Stimulated activated CD4-positive, alpha-beta T cell treated with anti-CD3 and anti-CD28 coated beads, Interleukin-2, amount 100 ng/mL, for 48 hours (primary cell): ENCODE measurements at regions not wholly inside any gene's neighbourhood (a gene's known extent, or its start where the extent isn't known, plus 50 kb on each side); places are given as distances from the start of the nearest gene placed in this dataset.
"Not testable (repeated sequence)": the region's sequence is repeated elsewhere in the genome, so short reads cannot be mapped to it uniquely, and the experiment has no call there.

Experiments used
- DNase-seq, 2 donors: peaks; one replicate each; pipeline ENCODE4 v3.0.0-alpha.2; 2020

GRCh38 chrX:51151734-51152133 is 180.9 kb upstream of the NUDT10 start:
- DNase-seq, result no peak

GRCh38 chrX:51155157-51155556 is 177.5 kb upstream of the NUDT10 start:
- DNase-seq, result no peak

- DNase-seq, result no peak
Observed at GRCh38 chrX:51155566-51155965, 177.1 kb upstream of the NUDT10 start.

GRCh38 chrX:51158231-51158630 is 174.4 kb upstream of the NUDT10 start:
- DNase-seq, result no peak

- not testable (repeated sequence) for DNase-seq
Observed at GRCh38 chrX:51159378-51159777, 173.2 kb upstream of the NUDT10 start.

GRCh38 chrX:51163730-51164129 is 168.9 kb upstream of the NUDT10 start:
- no peak for DNase-seq

GRCh38 chrX:51178356-51178900 is 154.2 kb upstream of the NUDT10 start:
- DNase-seq, result not testable (repeated sequence)

GRCh38 chrX:51179805-51180204 is 152.8 kb upstream of the NUDT10 start:
- DNase-seq, result not testable (repeated sequence)

- no peak for DNase-seq
Observed at GRCh38 chrX:51182545-51182944, 150.1 kb upstream of the NUDT10 start.

- no peak for DNase-seq
Observed at GRCh38 chrX:51192104-51192503, 140.5 kb upstream of the NUDT10 start.

- no peak for DNase-seq
Observed at GRCh38 chrX:51215266-51215665, 117.4 kb upstream of the NUDT10 start.

- no peak for DNase-seq
Observed at GRCh38 chrX:51215856-51216255, 116.8 kb upstream of the NUDT10 start.

- no peak for DNase-seq
Observed at GRCh38 chrX:51242212-51242611, 90.4 kb upstream of the NUDT10 start.

- DNase-seq, result no peak
Observed at GRCh38 chrX:51257490-51257889, 75.1 kb upstream of the NUDT10 start.

GRCh38 chrX:51262271-51262670 is 70.4 kb upstream of the NUDT10 start:
- DNase-seq, result not testable (repeated sequence)

- no peak for DNase-seq
Observed at GRCh38 chrX:51272638-51273037, 60.0 kb upstream of the NUDT10 start.

GRCh38 chrX:51281758-51282318 is 50.8 kb upstream of the NUDT10 start:
- no peak for DNase-seq
